Left lung (tissue), 4 donors: ENCODE measurements at regions not wholly inside any gene's neighbourhood (a gene's known extent, or its start where the extent isn't known, plus 50 kb on each side); places are given as distances from the start of the nearest gene placed in this dataset.

ENCODE experiments used
- ATAC-seq: fragments of 200-7000 bp; cut with Tn5 transposase; one replicate; pipeline ENCODE4 v1.9.1; 2020; ENCODE audit warnings: moderate library complexity
- DNase-seq, 4 donors: peaks; one replicate each; pipeline ENCODE4 v3.0.0-alpha.2; 2013 to 2020
- H3K27ac ChIP-seq, 2 donors: fragments of 200-600 bp; sonication (generic) in 1 of 2; one replicate each; pipeline versions ENCODE4 v1.5.0 to v1.8.0; 2020 to 2021
- H3K27me3 ChIP-seq, 2 donors: fragments of 200-600 bp; sonication (generic) in 1 of 2; one replicate each; pipeline versions ENCODE4 v1.5.0 to v1.8.0; 2020 to 2021
- H3K36me3 ChIP-seq, 2 donors: fragments of 200-600 bp; sonication (generic) in 1 of 2; one replicate each; pipeline versions ENCODE4 v1.5.0 to v1.8.0; 2020 to 2021
- H3K4me1 ChIP-seq, 2 donors: fragments of 200-600 bp; one replicate each; pipeline ENCODE4 v1.8.0; 2021
- H3K4me3 ChIP-seq, 2 donors: fragments of 200-600 bp; sonication (generic) in 1 of 2; one replicate each; pipeline versions ENCODE4 v1.5.0 to v1.8.0; 2020 to 2021; ENCODE audit warnings: mild to moderate bottlenecking in 1 of 2
- H3K9me3 ChIP-seq, 2 donors: fragments of 200-600 bp; sonication (generic) in 1 of 2; one replicate each; pipeline versions ENCODE4 v1.5.0 to v1.8.0; 2020 to 2021
- CTCF ChIP-seq, 2 donors: fragments of 200-600 bp; sonication (generic) in 1 of 2; IDR thresholded peaks; one replicate each; pipeline versions ENCODE4 v1.5.0 to v1.8.0; 2021; ENCODE audit warnings: antibody characterized with exemption in 2 of 2
- intact Hi-C, 2 donors: fragments of 100-400 bp; cut with DNase I; formaldehyde crosslinking; loops; one replicate each; pipeline versions ENCODE4 v1.11.2 to v1.14.2; 2022
- donor health status: DM: no; HTN: yes; CAD: no.
- donor health status: DM: no; HTN: no; CAD: no.

- intact Hi-C loops, result no loop called here
- DNase-seq, result no peak
- no peak overlapping the region for H3K27ac ChIP-seq
These were observed 108.5 kb upstream of the IL6 start for GRCh38 chr7:22618528-22618927.

GRCh38 chr7:22617166-22617565, 109.8 kb upstream of the IL6 start:
- ATAC-seq (no peak), DNase-seq (no peak)
- no peak overlapping the region for H3K27ac ChIP-seq
- peaks cover 0 to 19% of the 10 kb centered on the region in 2 donors for H3K9me3 ChIP-seq
- H3K27me3 ChIP-seq, result no peaks in the 10 kb centered on the region
- TF ChIP-seq CTCF (IDR thresholded peaks at IDR 0.05), result no peak
- no peaks in the 10 kb centered on the region for H3K4me1 ChIP-seq
- H3K4me3 ChIP-seq, result no peak overlapping the region
- H3K36me3 ChIP-seq, result no peaks in the 10 kb centered on the region
- intact Hi-C loops, result no loop called here

More at GRCh38 chr7:22618528-22618927, 108.5 kb upstream of the IL6 start:
- H3K4me3 ChIP-seq, result no peak overlapping the region
- no peak for TF ChIP-seq CTCF (IDR thresholded peaks at IDR 0.05)
- no peaks in the 10 kb centered on the region for H3K36me3 ChIP-seq
- no peak for ATAC-seq
- H3K9me3 ChIP-seq, result peaks cover 0 to 19% of the 10 kb centered on the region in 2 donors
- no peaks in the 10 kb centered on the region for H3K4me1 ChIP-seq
- no peaks in the 10 kb centered on the region for H3K27me3 ChIP-seq

- H3K27ac ChIP-seq, result no peak overlapping the region
- H3K9me3 ChIP-seq, result peaks cover 0 to 15% of the 10 kb centered on the region in 2 donors
- intact Hi-C loops, result no loop called here
- no peak for TF ChIP-seq CTCF (IDR thresholded peaks at IDR 0.05)
- H3K4me3 ChIP-seq, result no peak overlapping the region
- H3K36me3 ChIP-seq, result no peaks in the 10 kb centered on the region
- no peaks in the 10 kb centered on the region for H3K27me3 ChIP-seq
- ATAC-seq (no peak), DNase-seq (no peak)
- H3K4me1 ChIP-seq, result no peaks in the 10 kb centered on the region
These were observed 113.5 kb upstream of the IL6 start for GRCh38 chr7:22613496-22613895.

GRCh38 chr7:22612776-22613175, 112.8 kb upstream of the STEAP1B start:
- DNase-seq, result no peak
- Histone ChIP-seq H3K4me3 (no peak overlapping the region), H3K27ac (no peak overlapping the region), H3K36me3 (no peaks in the 10 kb centered on the region), H3K9me3 (peaks cover 0 to 7% of the 10 kb centered on the region in 2 donors), H3K27me3 (no peaks in the 10 kb centered on the region), H3K4me1 (no peaks in the 10 kb centered on the region)
- intact Hi-C loops, result no loop called here
- ATAC-seq, result no peak
- no peak for TF ChIP-seq CTCF (IDR thresholded peaks at IDR 0.05)

GRCh38 chr7:22611758-22612079, 111.7 kb upstream of the STEAP1B start:
- Histone ChIP-seq H3K27ac (peak overlapping the region in 1 of 2 donors; percentile 28), H3K27me3 (no peaks in the 10 kb centered on the region), H3K4me1 (no peaks in the 10 kb centered on the region), H3K36me3 (no peaks in the 10 kb centered on the region), H3K9me3 (no peaks in the 10 kb centered on the region), H3K4me3 (no peak overlapping the region)
- no peak for DNase-seq
- no peak for TF ChIP-seq CTCF (IDR thresholded peaks at IDR 0.05)
- no peak for ATAC-seq
- intact Hi-C loops, result no loop called here
